ENCODE measurements at regions not wholly inside any gene's neighbourhood (a gene's known extent, or its start where the extent isn't known, plus 50 kb on each side); places are given as distances from the start of the nearest gene placed in this dataset.

DNA sequence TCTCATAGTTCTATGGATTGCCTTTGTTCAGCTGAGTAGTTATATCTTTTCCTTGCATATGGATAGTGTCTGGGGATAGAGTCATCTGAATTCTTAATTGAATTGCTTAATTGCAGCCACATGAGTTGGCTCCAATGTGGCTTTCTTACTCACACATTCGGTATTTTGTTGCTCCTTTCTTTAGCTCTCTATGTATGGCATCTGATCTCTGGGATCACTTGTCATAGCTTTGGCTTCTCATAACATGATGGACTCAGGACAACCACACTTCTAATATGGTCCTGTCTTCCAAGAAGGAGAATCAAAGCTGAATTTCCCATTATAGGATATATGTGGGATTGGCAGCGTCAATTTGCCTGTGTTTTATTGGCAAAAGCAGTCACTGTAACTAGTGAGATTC, 716.2 kb downstream of the NCAM2 start (continued):
- TF ChIP-seq, protein P1, sequence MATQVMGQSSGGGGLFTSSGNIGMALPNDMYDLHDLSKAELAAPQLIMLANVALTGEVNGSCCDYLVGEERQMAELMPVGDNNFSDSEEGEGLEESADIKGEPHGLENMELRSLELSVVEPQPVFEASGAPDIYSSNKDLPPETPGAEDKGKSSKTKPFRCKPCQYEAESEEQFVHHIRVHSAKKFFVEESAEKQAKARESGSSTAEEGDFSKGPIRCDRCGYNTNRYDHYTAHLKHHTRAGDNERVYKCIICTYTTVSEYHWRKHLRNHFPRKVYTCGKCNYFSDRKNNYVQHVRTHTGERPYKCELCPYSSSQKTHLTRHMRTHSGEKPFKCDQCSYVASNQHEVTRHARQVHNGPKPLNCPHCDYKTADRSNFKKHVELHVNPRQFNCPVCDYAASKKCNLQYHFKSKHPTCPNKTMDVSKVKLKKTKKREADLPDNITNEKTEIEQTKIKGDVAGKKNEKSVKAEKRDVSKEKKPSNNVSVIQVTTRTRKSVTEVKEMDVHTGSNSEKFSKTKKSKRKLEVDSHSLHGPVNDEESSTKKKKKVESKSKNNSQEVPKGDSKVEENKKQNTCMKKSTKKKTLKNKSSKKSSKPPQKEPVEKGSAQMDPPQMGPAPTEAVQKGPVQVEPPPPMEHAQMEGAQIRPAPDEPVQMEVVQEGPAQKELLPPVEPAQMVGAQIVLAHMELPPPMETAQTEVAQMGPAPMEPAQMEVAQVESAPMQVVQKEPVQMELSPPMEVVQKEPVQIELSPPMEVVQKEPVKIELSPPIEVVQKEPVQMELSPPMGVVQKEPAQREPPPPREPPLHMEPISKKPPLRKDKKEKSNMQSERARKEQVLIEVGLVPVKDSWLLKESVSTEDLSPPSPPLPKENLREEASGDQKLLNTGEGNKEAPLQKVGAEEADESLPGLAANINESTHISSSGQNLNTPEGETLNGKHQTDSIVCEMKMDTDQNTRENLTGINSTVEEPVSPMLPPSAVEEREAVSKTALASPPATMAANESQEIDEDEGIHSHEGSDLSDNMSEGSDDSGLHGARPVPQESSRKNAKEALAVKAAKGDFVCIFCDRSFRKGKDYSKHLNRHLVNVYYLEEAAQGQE (IDR thresholded peaks at IDR 0.05; ENCODE audit: low read depth, low read length): no peak
- TF ChIP-seq GABPA (IDR thresholded peaks at IDR 0.05; ENCODE audit: low read depth): no peak
- TF ChIP-seq FOXJ3 (CRISPR knock-in tag; IDR thresholded peaks at IDR 0.05): no peak
- no peak for TF ChIP-seq CHD2 (IDR thresholded peaks at IDR 0.05; ENCODE audit: low read length, partially characterized antibody)
- no peak for TF ChIP-seq SIN3A (IDR thresholded peaks at IDR 0.05; ENCODE audit: borderline replicate concordance, low read depth, low read length)
- TF ChIP-seq, protein P2, sequence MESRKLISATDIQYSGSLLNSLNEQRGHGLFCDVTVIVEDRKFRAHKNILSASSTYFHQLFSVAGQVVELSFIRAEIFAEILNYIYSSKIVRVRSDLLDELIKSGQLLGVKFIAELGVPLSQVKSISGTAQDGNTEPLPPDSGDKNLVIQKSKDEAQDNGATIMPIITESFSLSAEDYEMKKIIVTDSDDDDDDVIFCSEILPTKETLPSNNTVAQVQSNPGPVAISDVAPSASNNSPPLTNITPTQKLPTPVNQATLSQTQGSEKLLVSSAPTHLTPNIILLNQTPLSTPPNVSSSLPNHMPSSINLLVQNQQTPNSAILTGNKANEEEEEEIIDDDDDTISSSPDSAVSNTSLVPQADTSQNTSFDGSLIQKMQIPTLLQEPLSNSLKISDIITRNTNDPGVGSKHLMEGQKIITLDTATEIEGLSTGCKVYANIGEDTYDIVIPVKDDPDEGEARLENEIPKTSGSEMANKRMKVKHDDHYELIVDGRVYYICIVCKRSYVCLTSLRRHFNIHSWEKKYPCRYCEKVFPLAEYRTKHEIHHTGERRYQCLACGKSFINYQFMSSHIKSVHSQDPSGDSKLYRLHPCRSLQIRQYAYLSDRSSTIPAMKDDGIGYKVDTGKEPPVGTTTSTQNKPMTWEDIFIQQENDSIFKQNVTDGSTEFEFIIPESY (IDR thresholded peaks at IDR 0.05; ENCODE audit: borderline replicate concordance, low read depth): peak; percentile 13; the same call in 1 of the 2 replicates
- TF ChIP-seq NFIC (IDR thresholded peaks at IDR 0.05; ENCODE audit: borderline replicate concordance): peak; percentile 81
- no peak for TF ChIP-seq NRF1 (IDR thresholded peaks at IDR 0.05; ENCODE audit: low read depth, low read length)
- TF ChIP-seq TEAD4 (IDR thresholded peaks at IDR 0.05; ENCODE audit: borderline replicate concordance, insufficient read depth): peak; percentile 75
- TF ChIP-seq YY1 (IDR thresholded peaks at IDR 0.05; ENCODE audit: low read depth): peak; percentile 26; the same call in 1 of the 2 replicates

DNA sequence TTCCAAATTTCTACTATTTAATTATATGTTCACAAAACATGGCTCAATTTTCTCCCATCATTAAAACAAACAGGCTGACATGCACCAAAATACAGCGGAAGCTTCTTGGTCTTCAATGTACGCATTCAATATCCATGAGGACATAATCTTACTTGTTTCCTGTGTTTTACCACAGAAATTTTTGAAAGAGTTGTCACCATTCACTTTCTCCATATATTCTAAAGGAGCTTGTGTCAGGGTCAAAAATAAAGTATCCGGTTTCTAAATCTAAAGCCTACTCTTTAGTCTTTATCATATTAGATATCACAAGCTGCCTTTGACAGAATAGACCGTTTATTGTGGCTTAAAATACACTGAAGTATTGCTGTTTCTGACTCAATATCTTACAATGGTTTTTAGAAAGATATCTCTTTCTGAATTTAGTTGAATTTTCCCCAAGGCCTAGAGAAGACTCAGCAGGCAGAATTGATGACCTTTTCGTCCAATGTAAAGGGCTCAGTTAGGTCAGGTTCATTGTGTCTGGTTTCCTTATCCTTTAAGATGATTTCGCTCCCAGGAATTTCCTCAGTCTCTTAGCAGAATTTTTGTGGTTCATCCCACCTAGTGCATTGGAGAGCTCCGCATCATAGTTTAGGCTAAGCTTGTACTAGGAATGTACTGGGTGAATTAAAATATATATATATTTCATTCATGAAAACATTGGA, 717.2 kb downstream of the NCAM2 start:
- Histone ChIP-seq H3K9ac (peak overlapping the region; percentile 57), H3F3A (replicated peaks; ENCODE audit: insufficient read depth) (peaks cover 50% of the 10 kb centered on the region), H3K9me3 (no peaks in the 10 kb centered on the region; the same call in 1 of the 2 replicates), H3K79me2 (ENCODE audit: insufficient read depth) (no peaks in the 10 kb centered on the region), H3K27ac (ENCODE audit: low read depth in 2 of 2, low read length in 1 of 2) (peak overlapping the region; percentile 82 to 93; a peak in 3 of 4 replicates), H4K20me1 (ENCODE audit: insufficient read depth) (no peaks in the 10 kb centered on the region), H3K4me3 (ENCODE audit: low read depth in 2 of 2, low read length in 1 of 2) (peak overlapping the region in 1 of 2 experiments; percentile 33; a peak in 1 of 4 replicates), H3K9me2 (no peaks in the 10 kb centered on the region), H3K27me3 (ENCODE audit: insufficient read depth) (no peaks in the 10 kb centered on the region), H2AFZ (ENCODE audit: low read depth) (peak overlapping the region; percentile 66; the same call in 1 of the 2 replicates), H3K4me2 (peak overlapping the region; percentile 38; the same call in 1 of the 2 replicates), H3K4me1 (ENCODE audit: control insufficient read depth in 1 of 2, insufficient read depth in 2 of 2, low read depth in 1 of 2, low read length in 1 of 2) (peaks cover 0 to 45% of the 10 kb centered on the region in 2 experiments; a peak in 3 of 4 replicates), H3K36me3 (replicated peaks in 1 of 2; ENCODE audit: control insufficient read depth in 1 of 2, insufficient read depth in 2 of 2, low read length in 1 of 2) (peaks cover 0 to 6% of the 10 kb centered on the region in 2 experiments)
- WGBS (ENCODE audit: low lambda C conversion rate): 15% methylated on average over 7 of the region's 7 CpGs
- DNase-seq: no peak
- POLR2A ChIA-PET: no interaction called here
- CTCF ChIA-PET: interaction anchor here (1.4 kb wide), 1 partner anchor 10 kb away, joined by 5 read pairs; no protein-coding TSS in a partner anchor
- TF ChIP-seq MEF2A (IDR thresholded peaks at IDR 0.05; ENCODE audit: borderline replicate concordance, low read depth) (peak; percentile 17; the same call in 1 of the 2 replicates), FOSL2 (IDR thresholded peaks at IDR 0.05; ENCODE audit: borderline replicate concordance, low read depth) (peak; percentile 82), TEAD4 (IDR thresholded peaks at IDR 0.05; ENCODE audit: borderline replicate concordance, insufficient read depth) (peak; percentile 85), POLR2AphosphoS5 (IDR thresholded peaks at IDR 0.05; ENCODE audit: low read depth, low read length) (peak; percentile 30; the same call in 1 of the 2 replicates), NFIC (IDR thresholded peaks at IDR 0.05; ENCODE audit: borderline replicate concordance) (peak; percentile 52; the same call in 1 of the 2 replicates), TCF12 (IDR thresholded peaks at IDR 0.05) (peak; percentile 77), CHD2 (IDR thresholded peaks at IDR 0.05; ENCODE audit: low read length, partially characterized antibody) (no peak), RXRA (IDR thresholded peaks at IDR 0.05; ENCODE audit: borderline replicate concordance, low read depth) (peak; percentile 90), SIN3A (IDR thresholded peaks at IDR 0.05; ENCODE audit: borderline replicate concordance, low read depth, low read length) (no peak), JUND (IDR thresholded peaks at IDR 0.05) (peak; percentile 68), EP300 (IDR thresholded peaks at IDR 0.05; ENCODE audit: borderline replicate concordance in 1 of 2, low read depth in 1 of 2, low read length in 1 of 2) (peak in 1 of 2 experiments; percentile 76; a peak in 2 of 4 replicates)
- TF ChIP-seq, protein P2 (IDR thresholded peaks at IDR 0.05; ENCODE audit: borderline replicate concordance, low read depth): 0 out of 2 replicates have a peak, but pooled peaks have one; percentile 12
- TF ChIP-seq, protein P3, sequence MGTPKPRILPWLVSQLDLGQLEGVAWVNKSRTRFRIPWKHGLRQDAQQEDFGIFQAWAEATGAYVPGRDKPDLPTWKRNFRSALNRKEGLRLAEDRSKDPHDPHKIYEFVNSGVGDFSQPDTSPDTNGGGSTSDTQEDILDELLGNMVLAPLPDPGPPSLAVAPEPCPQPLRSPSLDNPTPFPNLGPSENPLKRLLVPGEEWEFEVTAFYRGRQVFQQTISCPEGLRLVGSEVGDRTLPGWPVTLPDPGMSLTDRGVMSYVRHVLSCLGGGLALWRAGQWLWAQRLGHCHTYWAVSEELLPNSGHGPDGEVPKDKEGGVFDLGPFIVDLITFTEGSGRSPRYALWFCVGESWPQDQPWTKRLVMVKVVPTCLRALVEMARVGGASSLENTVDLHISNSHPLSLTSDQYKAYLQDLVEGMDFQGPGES (IDR thresholded peaks at IDR 0.05; ENCODE audit: low read depth, low read length): no peak
- TF ChIP-seq, protein P4, sequence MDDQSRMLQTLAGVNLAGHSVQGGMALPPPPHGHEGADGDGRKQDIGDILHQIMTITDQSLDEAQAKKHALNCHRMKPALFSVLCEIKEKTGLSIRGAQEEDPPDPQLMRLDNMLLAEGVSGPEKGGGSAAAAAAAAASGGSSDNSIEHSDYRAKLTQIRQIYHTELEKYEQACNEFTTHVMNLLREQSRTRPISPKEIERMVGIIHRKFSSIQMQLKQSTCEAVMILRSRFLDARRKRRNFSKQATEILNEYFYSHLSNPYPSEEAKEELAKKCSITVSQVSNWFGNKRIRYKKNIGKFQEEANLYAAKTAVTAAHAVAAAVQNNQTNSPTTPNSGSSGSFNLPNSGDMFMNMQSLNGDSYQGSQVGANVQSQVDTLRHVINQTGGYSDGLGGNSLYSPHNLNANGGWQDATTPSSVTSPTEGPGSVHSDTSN (IDR thresholded peaks at IDR 0.05): peak; percentile 60

All from SK-N-SH (cell line).